ENCODE measurements at regions not wholly inside any gene's neighbourhood (a gene's known extent, or its start where the extent isn't known, plus 50 kb on each side); places are given as distances from the start of the nearest gene placed in this dataset.

GRCh38 chr4:138678985-138679746, 336.4 kb upstream of the NOCT start:
- Histone ChIP-seq H3K9me3 (no peaks in the 10 kb centered on the region), H3K4me1 (no peaks in the 10 kb centered on the region), H3K27me3 (no peaks in the 10 kb centered on the region), H3K27ac (no peak overlapping the region), H3K36me3 (replicated peaks in 1 of 2; ENCODE audit: insufficient read depth in 1 of 2, low read depth in 2 of 2) (no peaks in the 10 kb centered on the region), H3K4me3 (no peak overlapping the region)
- DNase-seq (no peak), ATAC-seq (no peak)
- WGBS, 2 donors = 71 to 79% methylated on average over 10 of the region's 10 CpGs
- intact Hi-C loops (cut with DNase I) = no loop called here
- TF ChIP-seq POLR2A (IDR thresholded peaks at IDR 0.05) (no peak), CTCF (IDR thresholded peaks at IDR 0.05) (no peak)

- TF ChIP-seq CTCF (IDR thresholded peaks at IDR 0.05) (no peak), POLR2A (IDR thresholded peaks at IDR 0.05) (no peak)
- no peaks in the 10 kb centered on the region for H3K9me3 ChIP-seq
- intact Hi-C loops (cut with DNase I) = no loop called here
- H3K4me1 ChIP-seq = no peaks in the 10 kb centered on the region
- no peaks in the 10 kb centered on the region for H3K36me3 ChIP-seq (replicated peaks in 1 of 2; ENCODE audit: insufficient read depth in 1 of 2, low read depth in 2 of 2)
- WGBS, 2 donors = 41 to 57% methylated on average over 1 of the region's 1 CpG
- DNase-seq (no peak), ATAC-seq (no peak)
- no peak overlapping the region for H3K4me3 ChIP-seq
- no peak overlapping the region for H3K27ac ChIP-seq
- H3K27me3 ChIP-seq = no peaks in the 10 kb centered on the region
Measured at GRCh38 chr4:138677748-138678147, 337.8 kb upstream of the NOCT start.

GRCh38 chr4:138677212-138677611, 338.4 kb upstream of the NOCT start:
- 56 to 62% methylated on average over 4 of the region's 4 CpGs for WGBS, 2 donors
- no peak for TF ChIP-seq POLR2A (IDR thresholded peaks at IDR 0.05)
- no peak for ATAC-seq
- no peak overlapping the region for H3K4me3 ChIP-seq
- no peaks in the 10 kb centered on the region for H3K4me1 ChIP-seq
- H3K27ac ChIP-seq = no peak overlapping the region
- no peaks in the 10 kb centered on the region for H3K9me3 ChIP-seq
- intact Hi-C loops (cut with DNase I) = no loop called here
- H3K36me3 ChIP-seq (replicated peaks in 1 of 2; ENCODE audit: insufficient read depth in 1 of 2, low read depth in 2 of 2) = no peaks in the 10 kb centered on the region
- no peak for DNase-seq
- H3K27me3 ChIP-seq = no peaks in the 10 kb centered on the region

GRCh38 chr4:138675685-138676084, 339.9 kb upstream of the NOCT start:
- no peak for ATAC-seq
- Histone ChIP-seq H3K36me3 (replicated peaks in 1 of 2; ENCODE audit: insufficient read depth in 1 of 2, low read depth in 2 of 2) (no peaks in the 10 kb centered on the region), H3K4me1 (no peaks in the 10 kb centered on the region), H3K9me3 (no peaks in the 10 kb centered on the region), H3K4me3 (no peak overlapping the region), H3K27ac (no peak overlapping the region), H3K27me3 (no peaks in the 10 kb centered on the region)
- intact Hi-C loops (cut with DNase I) = no loop called here
- DNase-seq = no peak
- no peak for TF ChIP-seq POLR2A (IDR thresholded peaks at IDR 0.05)
- TF ChIP-seq CTCF (IDR thresholded peaks at IDR 0.05) = no peak
- 76 to 81% methylated on average over 5 of the region's 5 CpGs for WGBS, 2 donors

- intact Hi-C loops (cut with DNase I) = no loop called here
- Histone ChIP-seq H3K36me3 (replicated peaks in 1 of 2; ENCODE audit: insufficient read depth in 1 of 2, low read depth in 2 of 2) (no peaks in the 10 kb centered on the region), H3K4me3 (no peak overlapping the region), H3K9me3 (no peaks in the 10 kb centered on the region), H3K27me3 (no peaks in the 10 kb centered on the region), H3K27ac (no peak overlapping the region), H3K4me1 (no peaks in the 10 kb centered on the region)
- DNase-seq = no peak
- no peak for TF ChIP-seq CTCF (IDR thresholded peaks at IDR 0.05)
- WGBS, 2 donors = 60 to 85% methylated on average over 1 of the region's 1 CpG
- no peak for ATAC-seq
Measured at GRCh38 chr4:138674209-138674608, 341.4 kb upstream of the NOCT start.
